ENCODE measurements at regions not wholly inside any gene's neighbourhood (a gene's known extent, or its start where the extent isn't known, plus 50 kb on each side); places are given as distances from the start of the nearest gene placed in this dataset.

- H3K4me2 ChIP-seq (ENCODE audit: insufficient read depth, low read length): no peak overlapping the region
- H4K20me1 ChIP-seq (replicated peaks; ENCODE audit: control insufficient read depth, extremely low read depth, insufficient read depth, low read length): no peaks in the 10 kb centered on the region
- no peak overlapping the region for H2AFZ ChIP-seq (ENCODE audit: low read depth, low read length)
- dilution Hi-C loops (cut with MboI; ENCODE audit: extremely low pct_ligation_motif_present, low sequenced_read_pairs): no loop called here
- intact Hi-C loops (cut with micrococcal nuclease): no loop called here
- FAIRE-seq (no peak), DNase-seq (ENCODE audit: low read depth, low spot score) (no peak)
- H3K36me3 ChIP-seq (ENCODE audit: control insufficient read depth in 2 of 2, extremely low read depth in 1 of 2, insufficient read depth in 2 of 2, low read length in 2 of 2): no peaks in the 10 kb centered on the region
- ChIA-PET CTCF (no interaction called here), POLR2A (no interaction called here)
- no peaks in the 10 kb centered on the region for H3K9me1 ChIP-seq (replicated peaks; ENCODE audit: control insufficient read depth, extremely low read depth, insufficient read depth, low read length)
- BruUV-seq (replicated peaks): no TSS peak
- H3K27ac ChIP-seq (ENCODE audit: insufficient read depth, low read depth, low read length): no peak overlapping the region
- no peak for TF ChIP-seq POLR2A (IDR thresholded peaks at IDR 0.05; ENCODE audit: low read depth, low read length)
- TF ChIP-seq CTCF (IDR thresholded peaks at IDR 0.05; ENCODE audit: extremely low read depth in 1 of 2, insufficient read depth in 1 of 2, low read depth in 1 of 2, low read length in 2 of 2): no peak
- TF ChIP-seq JUN (IDR thresholded peaks at IDR 0.05; ENCODE audit: borderline replicate concordance, insufficient read depth, insufficient read length, low read depth): no peak
- TF ChIP-seq MAX (IDR thresholded peaks at IDR 0.05; ENCODE audit: insufficient read depth, insufficient read length): no peak
- TF ChIP-seq FOS (IDR thresholded peaks at IDR 0.05; ENCODE audit: borderline replicate concordance, insufficient read depth, low read length): no peak
- no peak for TF ChIP-seq POLR2AphosphoS5 (IDR thresholded peaks at IDR 0.05; ENCODE audit: insufficient read depth, low read depth, low read length)
- no peak for TF ChIP-seq MYC (IDR thresholded peaks at IDR 0.05; ENCODE audit: low read depth, low read length)
- TF ChIP-seq EZH2 (IDR thresholded peaks at IDR 0.05; ENCODE audit: borderline replicate concordance, low read depth, low read length, severe bottlenecking): no peak
- no peak for TF ChIP-seq GATA2 (IDR thresholded peaks at IDR 0.05; ENCODE audit: insufficient read depth, insufficient read length, low read depth, low read length)
- no peaks in the 10 kb centered on the region for H3K27me3 ChIP-seq (ENCODE audit: control insufficient read depth in 2 of 2, insufficient read depth in 2 of 2, low read length in 2 of 2)
- no peak overlapping the region for H3K4me3 ChIP-seq (replicated peaks in 1 of 3; ENCODE audit: insufficient read depth in 1 of 3, low read depth in 1 of 3, low read length in 3 of 3)
- H3K9ac ChIP-seq (replicated peaks; ENCODE audit: extremely low read depth, insufficient read depth, low read length): no peak overlapping the region
- no peaks in the 10 kb centered on the region for H3K4me1 ChIP-seq (ENCODE audit: control insufficient read depth, extremely low read depth, insufficient read depth, low read length)
- H3K79me2 ChIP-seq (ENCODE audit: control insufficient read depth, insufficient read depth, low read length): no peaks in the 10 kb centered on the region
- no peaks in the 10 kb centered on the region for H3K9me3 ChIP-seq (replicated peaks; ENCODE audit: control insufficient read depth, insufficient read depth, low read length)
Measured at GRCh38 chr11:59265735-59266134, 53.0 kb upstream of the MPEG1 start.

Measured in endothelial cell of umbilical vein (primary cell).